CD4-positive, alpha-beta T cell treated with Interferon alpha-2 for 1 hour (primary cell): ENCODE measurements at regions not wholly inside any gene's neighbourhood (a gene's known extent, or its start where the extent isn't known, plus 50 kb on each side); places are given as distances from the start of the nearest gene placed in this dataset.
"Not testable (repeated sequence)": the region's sequence is repeated elsewhere in the genome, so short reads cannot be mapped to it uniquely, and the experiment has no call there.

ENCODE experiments used
- DNase-seq, 2 donors: peaks; one replicate each; pipeline ENCODE4 v3.0.0-alpha.2; 2020 to 2022

GRCh38 chr6:153373869-153374268 lies 242.8 kb upstream of the RGS17 start:
- no peak for DNase-seq

DNA sequence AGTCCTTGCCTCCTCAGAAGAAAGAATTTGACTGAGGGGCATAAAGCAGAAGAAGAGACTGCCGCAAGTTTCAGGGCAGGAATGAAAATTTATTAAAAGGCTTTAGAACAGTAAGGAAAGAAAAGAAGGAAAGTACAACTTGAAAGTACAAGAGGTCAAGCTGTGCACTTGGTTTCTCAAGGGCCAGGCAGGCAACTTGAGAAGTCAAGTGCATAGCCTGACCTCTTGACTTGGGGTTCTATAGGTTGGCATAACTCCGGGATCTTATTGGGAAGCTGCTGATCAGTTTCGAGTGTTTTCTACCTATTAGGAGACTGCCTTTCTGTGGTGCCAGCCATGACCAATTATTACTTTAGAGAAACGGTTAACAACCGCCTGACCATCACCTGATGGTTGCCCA lies 237.0 kb upstream of the RGS17 start:
- DNase-seq: no peak

GRCh38 chr6:153367021-153367420 lies 235.9 kb upstream of the RGS17 start:
- no peak for DNase-seq

DNA sequence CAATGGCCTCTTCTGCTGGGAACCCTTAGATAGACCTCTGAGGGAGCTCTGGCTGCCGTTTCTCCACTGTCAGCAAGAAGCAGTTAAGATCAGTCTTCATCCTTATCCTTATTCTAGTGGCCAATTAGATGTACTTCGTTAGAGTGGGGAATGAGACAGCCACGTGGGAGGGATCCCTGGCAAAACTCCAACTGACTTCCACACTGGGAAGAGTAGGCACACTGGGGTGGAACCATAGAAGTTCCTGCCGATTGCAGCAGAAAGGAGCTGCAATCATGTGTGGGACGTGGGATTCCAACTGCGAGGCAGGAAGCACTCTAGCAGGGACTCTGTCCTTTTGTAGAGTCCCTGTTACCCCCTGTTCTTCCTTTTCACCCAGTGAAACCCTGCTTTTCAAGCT lies 226.3 kb upstream of the RGS17 start:
- no peak for DNase-seq

DNA sequence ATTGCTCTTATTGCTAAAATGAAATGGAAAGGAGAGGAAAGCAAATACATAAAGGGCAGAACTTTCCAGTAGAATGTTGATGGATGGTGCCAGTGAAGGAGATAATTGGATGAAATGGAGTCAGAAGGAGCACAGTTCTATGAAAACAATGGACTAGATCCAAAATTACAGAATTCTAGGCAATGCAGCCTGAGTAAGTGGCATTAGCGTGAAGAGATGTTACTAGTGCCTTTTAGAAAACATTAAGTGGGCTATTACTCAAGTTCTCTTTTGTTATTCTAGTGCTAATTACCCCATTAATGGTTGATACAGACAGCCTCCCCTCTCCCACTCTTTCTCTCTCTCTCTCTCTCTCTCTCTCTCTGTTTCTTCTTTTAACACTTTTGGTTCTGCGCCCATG lies 209.5 kb upstream of the RGS17 start:
- no peak for DNase-seq

- DNase-seq: no peak
These were observed 203.0 kb upstream of the RGS17 start for GRCh38 chr6:153334121-153334520.

DNA sequence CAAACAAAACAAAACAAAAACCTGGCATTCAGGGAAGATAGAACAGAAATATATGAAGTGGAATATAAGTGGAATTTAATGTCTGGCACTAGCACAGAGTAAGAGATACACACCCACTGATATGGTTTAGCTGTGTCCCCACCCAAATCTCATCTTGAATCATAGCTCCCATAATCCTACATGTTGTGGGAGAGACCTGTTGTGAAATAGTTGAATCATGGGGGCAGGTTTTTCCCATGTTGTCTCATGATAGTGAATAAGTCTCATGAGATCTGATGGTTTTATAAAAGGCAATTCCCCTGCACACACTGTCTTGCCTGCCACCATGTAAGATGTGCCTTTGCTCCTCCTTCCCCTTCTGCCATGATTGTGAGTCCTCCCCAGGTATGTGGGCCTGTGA lies 200.1 kb upstream of the RGS17 start:
- not testable (repeated sequence) for DNase-seq

DNA sequence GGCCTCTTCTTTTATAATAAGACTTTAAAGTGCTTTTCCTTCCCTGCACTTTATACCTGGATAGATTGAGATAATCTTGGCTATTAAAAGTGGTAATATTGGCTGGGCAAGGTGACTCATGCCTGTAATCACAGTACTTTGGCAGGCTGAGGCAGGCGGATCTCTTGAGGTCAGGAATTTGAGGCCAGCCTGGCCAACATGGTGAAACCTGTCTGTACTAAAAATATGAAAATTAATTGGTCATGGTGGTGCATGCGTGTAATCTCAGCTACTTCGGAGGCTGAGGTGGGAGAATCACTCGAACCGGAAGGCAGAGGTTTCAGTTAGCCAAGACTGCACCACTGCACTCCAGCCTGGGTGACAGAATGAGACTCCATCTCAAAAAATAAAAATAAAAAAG lies 197.1 kb upstream of the RGS17 start:
- no peak for DNase-seq

DNA sequence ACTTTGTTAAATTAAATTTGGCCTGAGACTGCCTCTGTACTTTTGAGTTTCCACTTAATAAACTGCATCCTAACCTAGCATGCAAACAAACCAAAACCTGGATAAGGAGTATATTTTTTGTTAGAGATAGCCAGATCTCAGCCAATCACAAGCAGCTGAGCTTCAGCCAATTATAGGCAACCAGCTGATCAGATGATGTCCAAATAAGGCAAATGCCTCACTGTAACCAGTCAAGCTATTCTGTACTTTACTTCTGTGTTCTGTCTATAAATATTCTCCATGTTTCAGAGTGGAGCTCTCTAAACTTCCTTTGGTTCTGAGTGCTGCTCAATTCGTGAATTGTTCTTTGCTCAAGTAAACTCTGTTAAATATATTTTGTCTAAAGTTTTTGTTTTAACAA lies 194.6 kb upstream of the RGS17 start:
- DNase-seq: no peak

DNA sequence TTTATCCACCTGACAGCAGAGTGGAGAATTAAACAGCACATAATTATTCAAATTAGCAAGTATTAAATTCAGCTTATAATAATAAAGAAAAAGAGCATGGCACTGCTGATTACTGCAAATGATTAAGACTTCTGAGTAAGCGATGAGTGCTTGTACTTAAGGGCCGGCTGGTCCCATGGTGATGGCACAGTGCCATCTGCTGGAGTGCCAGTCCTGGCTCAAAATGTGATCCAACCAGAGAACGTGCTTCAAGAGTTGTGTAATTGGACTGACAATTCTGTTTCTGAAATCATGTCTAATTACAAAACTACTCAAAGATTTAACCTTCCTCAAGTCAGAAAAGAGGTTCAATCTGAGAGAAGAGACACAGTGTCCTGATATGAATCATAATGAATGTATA lies 181.6 kb upstream of the RGS17 start:
- peak; percentile 5 to 12 for DNase-seq

- no peak for DNase-seq
These were observed 178.6 kb upstream of the RGS17 start for GRCh38 chr6:153309651-153310050.

GRCh38 chr6:153302133-153302532 lies 171.1 kb upstream of the RGS17 start:
- no peak for DNase-seq

GRCh38 chr6:153301602-153302001 lies 170.5 kb upstream of the RGS17 start:
- DNase-seq: no peak

DNA sequence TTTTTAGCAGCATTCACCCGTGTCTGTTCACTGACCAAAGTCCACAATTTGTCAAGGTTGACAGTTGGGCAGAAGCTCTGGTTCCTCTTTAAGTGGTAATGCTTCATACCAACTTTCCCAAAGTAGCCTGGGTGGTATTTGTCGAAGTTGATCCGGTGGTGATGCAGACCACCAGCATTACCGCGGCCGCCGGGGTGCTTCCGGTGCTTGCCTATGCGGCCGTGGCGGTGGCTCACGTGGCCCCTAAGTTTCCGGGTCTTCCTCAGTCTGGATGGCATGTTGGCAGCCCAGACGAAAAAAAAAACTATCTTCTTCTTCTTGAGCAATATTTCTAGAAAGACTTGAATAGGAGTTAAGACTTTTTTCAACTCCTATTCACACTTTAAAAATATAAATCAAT lies 151.4 kb upstream of the RGS17 start:
- DNase-seq: not testable (repeated sequence)

DNA sequence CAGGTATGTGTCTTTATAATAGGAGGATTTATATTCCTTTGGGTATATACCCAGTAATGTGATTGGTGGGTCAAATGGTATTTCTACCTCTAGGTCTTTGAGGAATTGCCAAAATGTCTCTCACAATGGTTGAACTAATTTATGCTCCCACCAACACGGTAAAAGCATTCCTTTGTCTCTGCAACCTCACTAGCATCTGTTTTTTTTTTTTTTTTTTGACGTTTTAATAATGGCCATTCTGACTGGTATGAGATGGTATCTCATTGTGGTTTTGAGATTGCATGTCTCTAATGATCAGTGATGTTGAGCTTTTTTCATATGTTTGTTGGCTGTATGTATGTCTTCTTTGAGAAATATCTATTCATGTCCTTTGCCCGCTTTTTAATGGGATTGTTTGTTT lies 144.9 kb upstream of the RGS17 start:
- DNase-seq: no peak

- DNase-seq: no peak
These were observed 141.3 kb upstream of the RGS17 start for GRCh38 chr6:153272201-153272980.

GRCh38 chr6:153263489-153263888 lies 132.4 kb upstream of the RGS17 start:
- no peak for DNase-seq

GRCh38 chr6:153251326-153251725 lies 120.2 kb upstream of the RGS17 start:
- no peak for DNase-seq

GRCh38 chr6:153237670-153238069 lies 106.6 kb upstream of the RGS17 start:
- no peak for DNase-seq

- peak in 1 of 2 donors; percentile 6 for DNase-seq
These were observed 100.1 kb upstream of the RGS17 start for GRCh38 chr6:153231048-153231646.

DNA sequence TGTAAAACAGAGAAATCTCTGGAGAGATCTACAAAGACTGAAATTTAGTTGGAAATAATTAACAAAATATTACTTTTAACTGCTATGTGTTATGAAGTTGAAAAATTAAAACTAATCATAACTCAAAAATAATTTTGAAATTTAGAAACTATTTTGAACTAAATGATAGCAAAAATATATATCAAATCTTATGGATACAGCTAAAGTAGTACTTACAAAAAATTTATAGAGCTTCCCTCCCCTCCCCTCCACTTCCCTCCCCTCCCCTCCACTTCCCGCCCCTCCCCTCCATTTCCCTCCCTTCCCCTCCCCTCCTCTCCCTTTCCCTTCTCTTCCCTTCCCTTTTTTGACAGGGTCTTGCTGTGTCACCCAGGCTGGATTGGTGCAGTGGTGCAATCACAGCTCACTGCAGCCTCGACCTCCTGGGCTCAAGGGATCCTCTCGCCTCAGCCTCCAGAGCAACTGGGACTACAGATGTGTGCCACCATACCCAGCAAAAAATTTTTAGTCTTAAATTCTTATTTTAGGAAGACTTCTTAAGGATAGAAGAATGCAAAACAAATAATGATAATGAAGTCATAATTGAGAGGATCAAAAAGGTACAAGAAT lies 87.2 kb upstream of the RGS17 start:
- DNase-seq: no peak

DNA sequence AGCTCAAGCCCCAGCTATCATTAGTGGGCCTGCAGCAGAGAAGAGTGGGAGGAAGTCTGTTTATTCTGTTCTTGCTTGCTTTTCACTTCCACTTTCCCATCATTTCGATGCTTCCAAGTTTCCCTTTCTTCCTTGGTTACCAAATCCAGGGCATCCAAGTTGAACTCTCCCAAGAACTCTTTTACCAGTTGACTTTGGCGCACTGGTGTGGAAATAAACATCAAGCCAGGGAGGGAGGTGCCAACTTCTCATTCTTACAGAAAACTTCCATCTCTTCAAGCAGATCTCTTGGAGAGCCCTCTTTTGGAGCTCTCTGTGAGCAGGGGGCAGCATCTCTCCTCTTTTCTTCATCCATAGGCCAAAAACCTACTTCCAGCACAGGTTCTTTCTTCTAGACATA lies 85.7 kb upstream of the RGS17 start:
- no peak for DNase-seq

- DNase-seq: no peak
These were observed 84.2 kb upstream of the RGS17 start for GRCh38 chr6:153215242-153215641.

DNA sequence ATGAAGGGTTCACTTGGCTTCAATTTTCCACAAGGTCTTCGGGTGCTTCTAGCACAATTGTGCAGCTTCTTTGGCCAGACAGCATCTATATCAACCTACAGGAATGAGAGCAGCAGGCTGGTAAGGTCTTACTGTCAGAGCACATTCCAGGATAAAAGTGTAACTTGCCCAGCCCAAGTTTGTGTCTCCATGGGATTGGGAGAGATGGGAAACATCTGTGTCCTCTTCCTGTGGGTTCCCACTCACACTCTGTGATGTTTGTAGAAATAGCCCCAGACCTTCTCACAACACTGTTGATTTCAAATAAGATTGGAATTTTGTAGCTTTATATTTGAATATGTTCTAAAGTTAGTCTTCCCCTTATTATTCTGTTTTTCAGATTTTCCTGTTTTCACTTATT lies 83.4 kb upstream of the RGS17 start:
- no peak for DNase-seq
